ENCODE measurements at regions not wholly inside any gene's neighbourhood (a gene's known extent, or its start where the extent isn't known, plus 50 kb on each side); places are given as distances from the start of the nearest gene placed in this dataset.
"Not testable (repeated sequence)": the region's sequence is repeated elsewhere in the genome, so short reads cannot be mapped to it uniquely, and the experiment has no call there.

- no peak for DNase-seq
Measured at GRCh38 chr14:105883066-105884005, 357.0 kb downstream of the TMEM121 start.

- not testable (repeated sequence) for DNase-seq
Measured at GRCh38 chr14:105884192-105884807, 357.9 kb downstream of the TMEM121 start.

- no peak for DNase-seq
Measured at GRCh38 chr14:105884808-105885281, 358.5 kb downstream of the TMEM121 start.

- DNase-seq, result no peak
Measured at GRCh38 chr14:105885561-105886320, 359.4 kb downstream of the TMEM121 start.

- not testable (repeated sequence) for DNase-seq
Measured at GRCh38 chr14:105886791-105887191, 360.4 kb downstream of the TMEM121 start.

- no peak for DNase-seq
Measured at GRCh38 chr14:105887692-105888091, 361.3 kb downstream of the TMEM121 start.

- DNase-seq, result no peak
Measured at GRCh38 chr14:105888151-105888550, 361.8 kb downstream of the TMEM121 start.

- no peak for DNase-seq
Measured at GRCh38 chr14:105888784-105889665, 362.6 kb downstream of the TMEM121 start.

GRCh38 chr14:105889666-105890473, 363.5 kb downstream of the TMEM121 start:
- no peak for DNase-seq

GRCh38 chr14:105890474-105891220, 364.3 kb downstream of the TMEM121 start:
- DNase-seq, result no peak

- DNase-seq, result no peak
Measured at GRCh38 chr14:105891221-105891602, 364.8 kb downstream of the TMEM121 start.

GRCh38 chr14:105891631-105892452, 365.5 kb downstream of the TMEM121 start:
- DNase-seq, result no peak

- DNase-seq, result not testable (repeated sequence)
Measured at GRCh38 chr14:105892453-105893441, 366.4 kb downstream of the TMEM121 start.

- not testable (repeated sequence) for DNase-seq
Measured at GRCh38 chr14:105893686-105894085, 367.3 kb downstream of the TMEM121 start.

GRCh38 chr14:105894125-105894977, 368.0 kb downstream of the TMEM121 start:
- DNase-seq, result no peak

- no peak for DNase-seq
Measured at GRCh38 chr14:105894978-105895881, 368.8 kb downstream of the TMEM121 start.

All from GOT3 (cell line).